Endothelial cell of umbilical vein (primary cell): ENCODE measurements at regions not wholly inside any gene's neighbourhood (a gene's known extent, or its start where the extent isn't known, plus 50 kb on each side); places are given as distances from the start of the nearest gene placed in this dataset.

ENCODE experiments used
- BruUV-seq: library from RNA; stranded (reverse); fragments of 400-500 nt; replicated peaks from 2 replicates; lab custom pipeline; 2021; lab: Mats Ljungman, UMichigan
- CTCF ChIA-PET: fragments of 300-600, 350-600 bp; sonication (Branson Sonifier 250); formaldehyde crosslinking; loops from one replicate; lab custom pipeline; 2021; ENCODE audit warnings: antibody characterized with exemption, inconsistent platforms; lab: Charles Lee
- POLR2A ChIA-PET: fragments of 300-600, 350-600 bp; sonication (Branson Sonifier 250); formaldehyde crosslinking; loops from one replicate; lab custom pipeline; 2021; ENCODE audit warnings: antibody characterized with exemption, inconsistent platforms; lab: Charles Lee
- DNase-seq: peaks from one replicate; pipeline ENCODE4 v3.0.0-alpha.2; 2011; ENCODE audit warnings: low read depth, low spot score
- FAIRE-seq: peaks from 2 replicates; lab custom pipeline; 2011; peaks lifted over from hg19 to GRCh38; lab: Jason Lieb, UNC
- H2AFZ ChIP-seq: 2 replicates; pipeline ENCODE4 v1.6.0; 2012; ENCODE audit warnings: low read depth, low read length, control low read depth, inconsistent platforms
- H3K27ac ChIP-seq: 2 replicates; pipeline ENCODE4 v1.5.1; 2011; ENCODE audit warnings: low read depth, mild to moderate bottlenecking, control low read depth, low read length, moderate library complexity; ENCODE audit not compliant: insufficient read depth
- H3K27me3 ChIP-seq, 2 experiments: 2 replicates each; pipeline versions ENCODE4 v1.6.0 to v1.6.1; 2011; ENCODE audit warnings: low read length in 2 of 2, mixed read lengths in 1 of 2; ENCODE audit not compliant: control insufficient read depth in 2 of 2, insufficient read depth in 2 of 2
- H3K36me3 ChIP-seq, 2 experiments: 2 replicates in 1 of 2; 3 replicates in 1 of 2; pipeline ENCODE4 v1.5.1; 2011; ENCODE audit warnings: low read length in 2 of 2, mild to moderate bottlenecking in 1 of 2, moderate library complexity in 1 of 2; ENCODE audit not compliant: control insufficient read depth in 2 of 2, insufficient read depth in 2 of 2; ENCODE audit errors: extremely low read depth in 1 of 2
- H3K4me1 ChIP-seq: 3 replicates; pipeline ENCODE4 v1.5.1; 2011; ENCODE audit warnings: mild to moderate bottlenecking, low read length; ENCODE audit not compliant: control insufficient read depth, insufficient read depth; ENCODE audit errors: extremely low read depth
- H3K4me2 ChIP-seq: 2 replicates; pipeline ENCODE4 v1.6.1; 2011; ENCODE audit warnings: low read length, control low read depth, mixed read lengths; ENCODE audit not compliant: insufficient read depth
- H3K4me3 ChIP-seq, 3 experiments: fragments of 200-600 bp in 1 of 3; sonication (generic), shearing (Covaris generic) in 1 of 3; replicated peaks in 1 of 3; 2 replicates each; pipeline ENCODE4 v1.5.1; 2011 to 2016; ENCODE audit warnings: control low read depth in 3 of 3, low read length in 3 of 3, mild to moderate bottlenecking in 2 of 3, inconsistent platforms in 1 of 3, low read depth in 1 of 3, moderate library complexity in 1 of 3; ENCODE audit not compliant: insufficient read depth in 1 of 3
- H3K79me2 ChIP-seq: 2 replicates; pipeline ENCODE4 v1.6.0; 2012; ENCODE audit warnings: low read length, inconsistent platforms; ENCODE audit not compliant: control insufficient read depth, insufficient read depth
- H3K9ac ChIP-seq: replicated peaks from 2 replicates; pipeline ENCODE3; 2011; ENCODE audit warnings: low read length, control low read depth; ENCODE audit not compliant: insufficient read depth; ENCODE audit errors: extremely low read depth
- H3K9me1 ChIP-seq: replicated peaks from 3 replicates; pipeline ENCODE4 v1.6.0; 2011; ENCODE audit warnings: mild to moderate bottlenecking, low read length; ENCODE audit not compliant: control insufficient read depth, insufficient read depth; ENCODE audit errors: extremely low read depth
- H3K9me3 ChIP-seq: replicated peaks from 2 replicates; pipeline ENCODE4 v1.5.1; 2012; ENCODE audit warnings: low read length, inconsistent platforms; ENCODE audit not compliant: control insufficient read depth, insufficient read depth
- H4K20me1 ChIP-seq: replicated peaks from 2 replicates; pipeline ENCODE3; 2011; ENCODE audit warnings: mild to moderate bottlenecking, low read length; ENCODE audit not compliant: control insufficient read depth, insufficient read depth; ENCODE audit errors: extremely low read depth
- EZH2 ChIP-seq: IDR thresholded peaks from 2 replicates; pipeline ENCODE4 v1.6.1; 2012; ENCODE audit warnings: borderline replicate concordance, low read depth, mild to moderate bottlenecking, moderate library complexity, low read length, inconsistent platforms; ENCODE audit not compliant: severe bottlenecking
- FOS ChIP-seq: IDR thresholded peaks from 2 replicates; pipeline ENCODE4 v1.6.1; 2011; ENCODE audit warnings: mild to moderate bottlenecking, low read length, moderate library complexity, borderline replicate concordance; ENCODE audit not compliant: insufficient read depth
- GATA2 ChIP-seq: IDR thresholded peaks from 2 replicates; pipeline ENCODE4 v1.7.0; 2011; ENCODE audit warnings: low read depth, mild to moderate bottlenecking, moderate library complexity, mixed read lengths, low read length; ENCODE audit not compliant: insufficient read length, insufficient read depth
- JUN ChIP-seq: IDR thresholded peaks from 2 replicates; pipeline ENCODE4 v1.6.1; 2011; ENCODE audit warnings: borderline replicate concordance, low read depth; ENCODE audit not compliant: insufficient read length, insufficient read depth
- MYC ChIP-seq: IDR thresholded peaks from one replicate; pipeline ENCODE4 v1.6.1; 2011; ENCODE audit warnings: mild to moderate bottlenecking, low read depth, low read length
- POLR2A ChIP-seq: IDR thresholded peaks from 2 replicates; pipeline ENCODE4 v1.6.1; 2012; ENCODE audit warnings: low read depth, mild to moderate bottlenecking, control low read depth, low read length
- POLR2AphosphoS5 ChIP-seq: IDR thresholded peaks from 2 replicates; pipeline ENCODE4 v1.6.1; 2012; ENCODE audit warnings: low read depth, mild to moderate bottlenecking, control low read depth, low read length, moderate library complexity; ENCODE audit not compliant: insufficient read depth
- dilution Hi-C: fragments of 300-500 bp; cut with MboI; formaldehyde crosslinking; loops from one replicate; pipeline ENCODE4 v1.15.0; 2019; ENCODE audit warnings: low sequenced_read_pairs; ENCODE audit not compliant: extremely low pct_ligation_motif_present
- intact Hi-C: fragments of 100-400 bp; cut with micrococcal nuclease; formaldehyde crosslinking; loops from one replicate; pipeline ENCODE4 v1.10.0; 2022
- TF ChIP-seq, protein P1 (sequence below), 2 donors: IDR thresholded peaks; 1 replicate in 1 of 2; 2 replicates in 1 of 2; pipeline ENCODE4 v1.5.1; 2011; ENCODE audit warnings: low read length in 2 of 2, mild to moderate bottlenecking in 2 of 2, moderate library complexity in 2 of 2, control low read depth in 1 of 2, inconsistent platforms in 1 of 2, low read depth in 1 of 2; ENCODE audit not compliant: insufficient read depth in 1 of 2; ENCODE audit errors: extremely low read depth in 1 of 2
- TF ChIP-seq, protein P2 (sequence below): IDR thresholded peaks from 2 replicates; pipeline ENCODE4 v1.6.1; 2011; ENCODE audit not compliant: insufficient read depth, insufficient read length

DNA sequence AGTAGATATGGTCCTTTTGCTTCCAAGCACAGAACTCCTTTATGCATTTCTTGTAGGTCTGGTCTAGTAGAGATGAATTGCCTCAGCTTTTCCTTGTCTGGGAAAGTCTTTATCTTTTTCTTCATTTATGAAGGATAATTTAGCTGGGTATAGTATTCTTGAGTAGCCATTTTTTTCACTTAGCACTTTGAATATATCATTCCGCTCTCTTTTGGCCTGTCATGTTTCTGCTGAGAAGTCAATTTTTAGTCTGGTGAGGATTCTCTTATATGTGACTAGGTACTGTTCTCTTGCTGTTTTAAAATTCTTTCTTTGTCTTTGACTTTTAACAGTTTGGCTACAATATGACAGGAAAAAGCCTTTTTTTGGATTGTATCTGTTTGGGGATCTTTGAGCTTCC, 68.6 kb upstream of the IMMP2L start:
- ChIA-PET POLR2A (no interaction called here), CTCF (no interaction called here)
- no peaks in the 10 kb centered on the region for H3K4me1 ChIP-seq
- FAIRE-seq (no peak), DNase-seq (no peak)
- H2AFZ ChIP-seq, result no peak overlapping the region
- H3K79me2 ChIP-seq, result no peaks in the 10 kb centered on the region
- no peak overlapping the region for H3K27ac ChIP-seq
- H4K20me1 ChIP-seq, result no peaks in the 10 kb centered on the region
- dilution Hi-C loops, result no loop called here
- no peak overlapping the region for H3K4me3 ChIP-seq
- intact Hi-C loops, result no loop called here
- H3K9ac ChIP-seq, result no peak overlapping the region
- H3K4me2 ChIP-seq, result no peak overlapping the region
- no peaks in the 10 kb centered on the region for H3K9me3 ChIP-seq
- H3K9me1 ChIP-seq, result no peaks in the 10 kb centered on the region
- TF ChIP-seq JUN (no peak), POLR2AphosphoS5 (no peak), FOS (no peak), EZH2 (no peak), GATA2 (no peak), MYC (no peak), POLR2A (no peak)
- TF ChIP-seq, protein P1, sequence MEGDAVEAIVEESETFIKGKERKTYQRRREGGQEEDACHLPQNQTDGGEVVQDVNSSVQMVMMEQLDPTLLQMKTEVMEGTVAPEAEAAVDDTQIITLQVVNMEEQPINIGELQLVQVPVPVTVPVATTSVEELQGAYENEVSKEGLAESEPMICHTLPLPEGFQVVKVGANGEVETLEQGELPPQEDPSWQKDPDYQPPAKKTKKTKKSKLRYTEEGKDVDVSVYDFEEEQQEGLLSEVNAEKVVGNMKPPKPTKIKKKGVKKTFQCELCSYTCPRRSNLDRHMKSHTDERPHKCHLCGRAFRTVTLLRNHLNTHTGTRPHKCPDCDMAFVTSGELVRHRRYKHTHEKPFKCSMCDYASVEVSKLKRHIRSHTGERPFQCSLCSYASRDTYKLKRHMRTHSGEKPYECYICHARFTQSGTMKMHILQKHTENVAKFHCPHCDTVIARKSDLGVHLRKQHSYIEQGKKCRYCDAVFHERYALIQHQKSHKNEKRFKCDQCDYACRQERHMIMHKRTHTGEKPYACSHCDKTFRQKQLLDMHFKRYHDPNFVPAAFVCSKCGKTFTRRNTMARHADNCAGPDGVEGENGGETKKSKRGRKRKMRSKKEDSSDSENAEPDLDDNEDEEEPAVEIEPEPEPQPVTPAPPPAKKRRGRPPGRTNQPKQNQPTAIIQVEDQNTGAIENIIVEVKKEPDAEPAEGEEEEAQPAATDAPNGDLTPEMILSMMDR (IDR thresholded peaks at IDR 0.05; ENCODE audit: extremely low read depth in 1 of 2, insufficient read depth in 1 of 2, low read depth in 1 of 2, low read length in 2 of 2), result no peak
- TF ChIP-seq, protein P2, sequence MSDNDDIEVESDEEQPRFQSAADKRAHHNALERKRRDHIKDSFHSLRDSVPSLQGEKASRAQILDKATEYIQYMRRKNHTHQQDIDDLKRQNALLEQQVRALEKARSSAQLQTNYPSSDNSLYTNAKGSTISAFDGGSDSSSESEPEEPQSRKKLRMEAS, result no peak
- no peaks in the 10 kb centered on the region for H3K27me3 ChIP-seq
- H3K36me3 ChIP-seq, result no peaks in the 10 kb centered on the region
- BruUV-seq, result no TSS peak
